GM21737 (cell line): ENCODE measurements at regions not wholly inside any gene's neighbourhood (a gene's known extent, or its start where the extent isn't known, plus 50 kb on each side); places are given as distances from the start of the nearest gene placed in this dataset.

Experiments used
- ATAC-seq: cut with Tn5 transposase; IDR thresholded peaks from one replicate; pipeline ENCODE4 v1.9.1; 2021; ENCODE audit warnings: mild to moderate bottlenecking, moderate library complexity; ENCODE audit not compliant: unreplicated experiment

- ATAC-seq = no peak
Observed at GRCh38 chr10:43814663-43815062, 166.0 kb upstream of the ZNF32 start.

GRCh38 chr10:43811871-43812270 is 163.2 kb upstream of the ZNF32 start:
- ATAC-seq = no peak

GRCh38 chr10:43809211-43809930 is 160.7 kb upstream of the ZNF32 start:
- no peak for ATAC-seq

DNA sequence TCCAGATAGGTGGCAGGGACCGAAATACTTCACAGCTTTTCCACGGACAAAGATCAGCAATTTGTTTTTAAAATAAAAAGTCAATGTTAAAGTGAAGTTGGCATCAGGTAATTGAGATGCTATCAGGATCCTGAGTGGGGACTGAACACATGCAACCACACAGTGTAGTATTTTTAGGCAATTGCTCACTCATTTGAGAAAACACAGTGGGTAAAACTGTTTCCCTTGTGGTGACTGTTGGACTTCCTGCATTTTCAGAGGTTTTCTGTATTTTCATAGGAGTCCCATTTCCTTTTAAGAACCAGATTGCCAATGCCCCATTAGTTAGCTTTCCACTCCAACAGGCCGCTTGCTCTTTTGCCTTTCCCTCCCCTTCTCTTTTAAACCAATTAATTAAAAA is 159.5 kb upstream of the ZNF32 start:
- ATAC-seq = no peak

DNA sequence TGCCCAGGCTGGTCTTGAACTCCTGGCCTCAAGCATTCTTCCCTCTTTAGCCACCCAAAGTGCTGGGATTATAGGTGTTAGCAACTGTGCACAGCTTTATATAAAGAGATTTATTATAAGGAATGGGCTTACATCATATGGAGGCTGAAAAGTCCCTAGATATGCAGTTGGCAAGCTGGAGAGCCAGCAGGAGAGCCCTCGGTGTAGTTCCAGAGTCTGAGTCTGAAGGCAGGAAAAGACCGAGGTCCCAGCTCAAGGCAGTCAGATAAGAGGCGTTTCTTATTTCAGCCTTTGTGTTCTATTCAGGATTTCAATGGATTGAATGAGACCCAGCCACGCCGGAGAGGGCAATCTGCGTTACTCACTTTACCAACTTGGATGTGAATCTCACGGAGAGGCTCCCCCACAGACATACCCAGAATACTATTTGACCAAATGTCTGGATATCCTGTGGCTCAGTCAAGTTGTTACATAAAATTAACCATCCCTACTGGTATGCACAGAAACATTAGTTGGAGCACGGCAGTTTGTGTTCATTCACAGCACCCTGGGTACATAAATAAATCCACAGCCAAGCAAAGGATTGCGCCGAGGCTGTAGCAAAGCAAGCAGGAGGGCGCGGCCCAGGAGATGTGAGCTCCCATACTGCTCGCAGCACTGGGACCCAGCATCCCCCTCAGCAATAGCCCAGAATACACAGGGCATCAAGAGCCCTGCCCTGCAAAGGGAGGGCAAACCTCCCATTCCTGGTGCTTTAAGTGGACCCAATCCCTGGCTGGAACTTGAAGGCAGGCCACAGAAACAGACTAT is 158.4 kb upstream of the ZNF32 start:
- no peak for ATAC-seq

GRCh38 chr10:43803791-43804190 is 155.1 kb upstream of the ZNF32 start:
- no peak for ATAC-seq

- ATAC-seq = no peak
Observed at GRCh38 chr10:43802988-43803696, 154.5 kb upstream of the ZNF32 start.

GRCh38 chr10:43801626-43802025 is 152.9 kb upstream of the ZNF32 start:
- ATAC-seq = no peak

DNA sequence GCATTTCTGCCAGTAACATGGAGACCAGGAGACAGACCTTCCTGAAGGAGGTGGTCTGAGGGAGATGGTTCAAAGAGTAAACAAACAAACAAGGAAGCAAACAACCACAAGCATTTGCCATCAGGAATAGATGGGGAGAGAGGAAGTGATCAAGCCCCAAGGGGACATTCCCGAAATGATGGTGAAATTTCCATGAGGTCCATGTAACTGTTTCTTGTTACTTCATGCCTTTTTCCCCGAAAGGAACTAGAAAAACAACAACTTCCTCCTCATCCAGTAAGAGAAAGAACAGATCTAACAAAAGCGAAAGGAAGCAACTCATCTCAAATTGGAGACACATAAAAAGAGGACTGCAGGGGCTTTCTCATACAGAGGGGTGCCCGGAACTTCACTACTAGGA is 152.5 kb upstream of the ZNF32 start:
- ATAC-seq = no peak

DNA sequence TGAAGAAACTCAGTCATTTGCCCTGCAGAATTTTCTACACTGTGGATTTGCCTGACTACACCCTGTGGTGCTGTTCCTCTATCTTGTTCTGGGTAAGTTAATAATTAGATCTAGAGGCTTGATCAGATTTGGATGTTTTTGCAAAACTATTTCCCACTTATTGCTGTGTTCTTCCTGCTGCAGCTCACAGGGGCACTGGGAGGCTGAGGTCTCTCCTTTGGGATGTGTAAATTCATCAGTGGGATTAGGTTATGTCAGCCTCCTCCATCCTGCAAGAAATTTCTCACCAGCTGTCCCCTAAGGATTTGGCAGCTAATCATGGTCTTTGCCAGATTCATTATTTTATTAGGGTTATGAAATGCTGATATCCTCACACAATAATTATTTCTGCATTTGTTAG is 148.1 kb upstream of the ZNF32 start:
- ATAC-seq = no peak

DNA sequence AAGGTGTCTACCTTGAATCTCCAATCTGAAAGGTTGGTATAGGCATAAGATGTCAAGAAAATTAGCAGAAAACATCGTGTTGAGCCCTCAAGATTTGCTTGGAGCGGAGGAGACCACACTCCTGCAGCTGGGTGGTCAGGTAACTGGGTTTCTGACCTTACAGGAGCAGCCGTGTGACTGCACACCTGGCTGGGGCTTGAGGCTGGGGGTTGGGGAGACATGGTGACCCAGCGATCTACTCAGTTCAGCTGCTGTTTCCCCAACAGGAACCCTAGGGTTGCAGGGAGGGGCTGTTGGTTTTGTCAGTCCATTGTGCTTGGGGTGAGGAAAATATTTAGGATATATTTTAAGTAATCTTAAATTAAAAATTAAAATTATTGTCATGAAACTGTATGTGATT is 147.0 kb upstream of the ZNF32 start:
- no peak for ATAC-seq

GRCh38 chr10:43795093-43795492 is 146.4 kb upstream of the ZNF32 start:
- ATAC-seq = no peak

GRCh38 chr10:43794181-43794815 is 145.6 kb upstream of the ZNF32 start:
- no peak for ATAC-seq

DNA sequence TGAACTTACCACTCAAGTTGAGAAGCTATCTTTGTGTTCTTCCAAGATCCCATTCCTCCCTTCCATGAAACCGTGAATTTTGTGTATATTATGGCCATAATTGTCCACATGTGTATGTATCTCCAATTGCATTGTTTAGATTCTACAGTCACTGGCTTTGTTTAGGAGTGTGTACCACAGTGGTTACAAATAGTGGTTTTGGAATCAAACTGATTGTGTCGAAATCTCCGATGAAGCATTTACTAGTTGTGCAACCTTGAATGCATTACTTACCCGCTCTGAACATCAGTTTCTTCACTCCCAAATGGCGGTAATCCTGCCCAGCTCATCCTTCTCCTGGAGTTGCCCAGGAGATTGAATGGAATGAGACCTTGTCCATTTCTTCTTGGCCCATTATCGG is 145.0 kb upstream of the ZNF32 start:
- no peak for ATAC-seq

- no peak for ATAC-seq
Observed at GRCh38 chr10:43790147-43790546, 141.5 kb upstream of the ZNF32 start.

DNA sequence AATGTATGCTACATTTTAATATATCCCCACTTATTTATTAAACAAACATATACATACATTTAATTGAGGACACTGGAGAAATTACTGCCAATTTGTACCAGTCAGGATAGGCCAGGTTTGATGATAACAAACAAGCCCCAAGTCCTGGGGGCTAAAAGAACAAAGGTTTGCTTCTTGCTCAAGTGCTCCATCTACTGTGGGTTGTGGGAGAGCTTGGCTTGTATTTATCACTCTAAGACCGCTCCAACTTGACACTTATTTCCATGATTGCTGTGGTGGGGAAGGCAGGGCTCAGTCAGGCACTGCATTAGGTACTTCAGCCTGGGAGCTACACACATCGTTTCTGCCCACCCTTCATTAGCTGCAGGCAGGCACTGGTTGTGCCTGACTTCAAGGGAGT is 136.6 kb upstream of the ZNF32 start:
- no peak for ATAC-seq

- ATAC-seq = no peak
Observed at GRCh38 chr10:43782814-43783213, 134.1 kb upstream of the ZNF32 start.

- no peak for ATAC-seq
Observed at GRCh38 chr10:43781480-43782361, 133.0 kb upstream of the ZNF32 start.

DNA sequence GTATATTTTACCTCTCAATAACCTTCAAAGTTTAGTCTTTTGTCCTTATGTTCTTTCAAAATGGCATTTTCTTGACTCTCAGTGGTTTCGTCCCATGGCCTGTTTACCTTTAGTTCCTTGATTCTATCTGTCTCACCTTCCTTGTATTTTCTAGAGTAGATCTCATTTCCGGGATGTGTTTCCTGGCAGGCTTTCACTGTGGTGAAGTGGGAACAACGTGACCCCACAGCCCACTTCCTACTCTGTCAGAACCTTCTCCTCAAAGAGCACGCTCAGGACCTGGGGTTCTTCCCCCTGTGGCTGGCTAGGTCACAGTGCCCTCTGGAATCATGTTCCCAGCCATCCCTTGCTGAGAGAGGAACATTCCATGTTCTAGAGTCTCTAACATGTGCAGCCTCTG is 129.9 kb upstream of the ZNF32 start:
- no peak for ATAC-seq

DNA sequence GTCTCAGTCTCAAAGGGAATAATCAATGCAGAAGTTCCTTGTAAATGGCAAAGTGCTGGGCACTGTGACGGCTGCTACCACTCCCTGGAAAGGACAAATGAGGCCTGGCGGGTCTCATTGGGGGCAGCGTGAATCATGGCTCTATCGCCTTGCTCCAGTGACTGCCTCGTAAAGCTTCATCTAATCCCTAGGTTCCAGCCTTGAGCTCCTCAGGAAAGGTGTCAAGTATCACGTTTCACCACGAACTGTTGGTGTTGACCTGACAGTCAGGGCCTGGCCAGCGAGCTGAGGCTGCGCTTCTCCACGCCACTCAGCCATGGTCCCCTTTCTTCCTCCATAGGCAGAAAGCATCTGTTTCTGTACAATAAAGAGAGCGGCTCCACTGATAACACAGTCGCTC is 126.7 kb upstream of the ZNF32 start:
- ATAC-seq = no peak
